ENCODE measurements at regions not wholly inside any gene's neighbourhood (a gene's known extent, or its start where the extent isn't known, plus 50 kb on each side); places are given as distances from the start of the nearest gene placed in this dataset.

GRCh38 chr1:106022312-106022902, 1034.1 kb upstream of the PRMT6 start:
- no peak for DNase-seq (ENCODE audit: low read depth, low spot score)
- H3K36me3 ChIP-seq (ENCODE audit: control insufficient read depth in 2 of 2, extremely low read depth in 1 of 2, insufficient read depth in 2 of 2, low read length in 2 of 2), result no peaks in the 10 kb centered on the region
- dilution Hi-C loops (cut with MboI; ENCODE audit: extremely low pct_ligation_motif_present, low sequenced_read_pairs), result no loop called here

More at GRCh38 chr1:106022312-106022902, 1034.1 kb upstream of the PRMT6 start:
- Histone ChIP-seq H2AFZ (ENCODE audit: low read depth, low read length) (no peak overlapping the region), H3K9ac (replicated peaks; ENCODE audit: extremely low read depth, insufficient read depth, low read length) (no peak overlapping the region), H4K20me1 (replicated peaks; ENCODE audit: control insufficient read depth, extremely low read depth, insufficient read depth, low read length) (no peaks in the 10 kb centered on the region), H3K9me3 (replicated peaks; ENCODE audit: control insufficient read depth, insufficient read depth, low read length) (no peaks in the 10 kb centered on the region), H3K27ac (ENCODE audit: insufficient read depth, low read depth, low read length) (no peak overlapping the region), H3K9me1 (replicated peaks; ENCODE audit: control insufficient read depth, extremely low read depth, insufficient read depth, low read length) (no peaks in the 10 kb centered on the region), H3K4me1 (ENCODE audit: control insufficient read depth, extremely low read depth, insufficient read depth, low read length) (no peaks in the 10 kb centered on the region), H3K4me2 (ENCODE audit: insufficient read depth, low read length) (no peak overlapping the region), H3K27me3 (ENCODE audit: control insufficient read depth in 2 of 2, insufficient read depth in 2 of 2, low read length in 2 of 2) (no peaks in the 10 kb centered on the region), H3K79me2 (ENCODE audit: control insufficient read depth, insufficient read depth, low read length) (no peaks in the 10 kb centered on the region), H3K4me3 (replicated peaks in 1 of 3; ENCODE audit: insufficient read depth in 1 of 3, low read depth in 1 of 3, low read length in 3 of 3) (no peak overlapping the region)
- intact Hi-C loops (cut with micrococcal nuclease), result loop anchor here (1.0 kb wide), 1 partner anchor 1120 kb away; no protein-coding TSS in a partner anchor
- ChIA-PET POLR2A (no interaction called here), CTCF (no interaction called here)
- TF ChIP-seq POLR2AphosphoS5 (IDR thresholded peaks at IDR 0.05; ENCODE audit: insufficient read depth, low read depth, low read length) (no peak), GATA2 (IDR thresholded peaks at IDR 0.05; ENCODE audit: insufficient read depth, insufficient read length, low read depth, low read length) (no peak), MYC (IDR thresholded peaks at IDR 0.05; ENCODE audit: low read depth, low read length) (no peak), EZH2 (IDR thresholded peaks at IDR 0.05; ENCODE audit: borderline replicate concordance, low read depth, low read length, severe bottlenecking) (no peak), MAX (IDR thresholded peaks at IDR 0.05; ENCODE audit: insufficient read depth, insufficient read length) (no peak), CTCF (IDR thresholded peaks at IDR 0.05; ENCODE audit: extremely low read depth in 1 of 2, insufficient read depth in 1 of 2, low read depth in 1 of 2, low read length in 2 of 2) (peak in 1 of 2 donors; percentile 6), JUN (IDR thresholded peaks at IDR 0.05; ENCODE audit: borderline replicate concordance, insufficient read depth, insufficient read length, low read depth) (no peak)
- no peak for FAIRE-seq
- BruUV-seq (replicated peaks), result no TSS peak

All from endothelial cell of umbilical vein (primary cell).